Loucy (cell line): ENCODE measurements at regions not wholly inside any gene's neighbourhood (a gene's known extent, or its start where the extent isn't known, plus 50 kb on each side); places are given as distances from the start of the nearest gene placed in this dataset.

Experiments used
- H2AFZ ChIP-seq: fragments of 200-600 bp; sonication (generic); 2 replicates; pipeline ENCODE4 v1.6.0; 2016; ENCODE audit warnings: antibody characterized with exemption, mild to moderate bottlenecking, low read length, moderate library complexity
- H3F3A ChIP-seq: fragments of 200-600 bp; 2 replicates; pipeline ENCODE4 v1.6.0; 2016; ENCODE audit warnings: antibody characterized with exemption, low read depth, mild to moderate bottlenecking
- H3K27me3 ChIP-seq: fragments of 200-600 bp; sonication (generic); 2 replicates; pipeline ENCODE4 v1.6.1; 2014; ENCODE audit warnings: low read length, mild to moderate bottlenecking; ENCODE audit not compliant: insufficient read depth, poor library complexity, severe bottlenecking
- H3K36me3 ChIP-seq: fragments of 200-600 bp; sonication (generic); 2 replicates; pipeline ENCODE4 v1.6.1; 2016; ENCODE audit warnings: low read length; ENCODE audit not compliant: insufficient read depth
- H3K4me1 ChIP-seq: fragments of 200-600 bp; sonication (generic); 2 replicates; pipeline ENCODE4 v1.5.1; 2014; ENCODE audit warnings: low read length, mild to moderate bottlenecking; ENCODE audit not compliant: insufficient read depth, poor library complexity, severe bottlenecking
- H3K4me2 ChIP-seq: fragments of 200-600 bp; sonication (generic); 2 replicates; pipeline ENCODE4 v1.6.0; 2014; ENCODE audit warnings: antibody characterized with exemption, low read length, low read depth, mild to moderate bottlenecking; ENCODE audit not compliant: poor library complexity, severe bottlenecking
- H3K4me3 ChIP-seq: fragments of 200-600 bp; sonication (generic); 2 replicates; pipeline ENCODE4 v1.5.1; 2014; ENCODE audit warnings: low read length, mild to moderate bottlenecking, mixed read lengths; ENCODE audit not compliant: poor library complexity, severe bottlenecking
- H3K79me2 ChIP-seq: fragments of 200-600 bp; sonication (generic); 2 replicates; pipeline ENCODE4 v1.6.1; 2014; ENCODE audit warnings: low read length; ENCODE audit not compliant: insufficient read depth
- H3K9ac ChIP-seq: fragments of 200-600 bp; sonication (generic); 2 replicates; pipeline ENCODE4 v1.6.0; 2014; ENCODE audit warnings: mild to moderate bottlenecking, low read depth, low read length, moderate library complexity; ENCODE audit not compliant: poor library complexity, severe bottlenecking
- H3K9me2 ChIP-seq: fragments of 200-600 bp; sonication (generic); replicated peaks from 2 replicates; pipeline ENCODE4 v1.6.1; 2016; ENCODE audit warnings: low read depth, low read length, mixed read lengths
- H3K9me3 ChIP-seq: fragments of 200-600 bp; sonication (generic); 2 replicates; pipeline ENCODE4 v1.6.1; 2014; ENCODE audit warnings: mild to moderate bottlenecking, antibody characterized with exemption, low read length, low read depth; ENCODE audit not compliant: insufficient read depth
- H4K20me1 ChIP-seq: fragments of 200-600 bp; sonication (generic); 2 replicates; pipeline ENCODE4 v1.6.0; 2014; ENCODE audit warnings: antibody characterized with exemption, low read length, mild to moderate bottlenecking; ENCODE audit not compliant: insufficient read depth, poor library complexity, severe bottlenecking
- EZH2phosphoT487 ChIP-seq: fragments of 200-600 bp; IDR thresholded peaks from 2 replicates; pipeline ENCODE4 v1.6.1; 2018; ENCODE audit warnings: antibody characterized with exemption, mild to moderate bottlenecking, moderate library complexity, borderline replicate concordance
- TF ChIP-seq, protein P1 (sequence below): fragments of 200-600 bp; sonication (generic); conservative IDR thresholded peaks from 2 replicates; pipeline ENCODE4 v1.5.1; 2014; ENCODE audit warnings: mild to moderate bottlenecking, antibody characterized with exemption, low read length

DNA sequence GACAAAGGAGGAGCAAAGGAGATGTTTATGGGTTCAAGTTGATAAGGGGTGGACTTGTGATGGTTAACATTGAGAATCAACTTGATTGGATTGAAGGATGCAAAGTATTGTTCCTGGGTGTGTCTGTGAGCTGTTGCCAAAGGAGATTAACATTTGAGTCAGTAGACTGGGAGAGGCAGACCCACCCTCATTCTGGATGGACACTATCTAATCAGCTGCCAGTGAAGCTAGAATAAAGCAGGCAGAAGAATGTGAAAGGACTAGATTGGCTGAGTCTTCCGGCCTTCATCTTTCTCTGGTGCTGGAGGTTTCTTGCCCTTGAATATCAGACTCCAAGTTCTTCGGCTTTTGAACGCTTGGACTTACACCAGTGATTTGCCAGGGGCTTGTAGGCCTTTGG is 98.7 kb upstream of the DAB1 start:
- no peaks in the 10 kb centered on the region for H3K4me1 ChIP-seq
- no peak overlapping the region for H3K4me3 ChIP-seq
- H3K9me2 ChIP-seq: no peaks in the 10 kb centered on the region
- no peak overlapping the region for H3K4me2 ChIP-seq
- H3K79me2 ChIP-seq: no peaks in the 10 kb centered on the region
- no peaks in the 10 kb centered on the region for H3K36me3 ChIP-seq
- TF ChIP-seq, protein P1, sequence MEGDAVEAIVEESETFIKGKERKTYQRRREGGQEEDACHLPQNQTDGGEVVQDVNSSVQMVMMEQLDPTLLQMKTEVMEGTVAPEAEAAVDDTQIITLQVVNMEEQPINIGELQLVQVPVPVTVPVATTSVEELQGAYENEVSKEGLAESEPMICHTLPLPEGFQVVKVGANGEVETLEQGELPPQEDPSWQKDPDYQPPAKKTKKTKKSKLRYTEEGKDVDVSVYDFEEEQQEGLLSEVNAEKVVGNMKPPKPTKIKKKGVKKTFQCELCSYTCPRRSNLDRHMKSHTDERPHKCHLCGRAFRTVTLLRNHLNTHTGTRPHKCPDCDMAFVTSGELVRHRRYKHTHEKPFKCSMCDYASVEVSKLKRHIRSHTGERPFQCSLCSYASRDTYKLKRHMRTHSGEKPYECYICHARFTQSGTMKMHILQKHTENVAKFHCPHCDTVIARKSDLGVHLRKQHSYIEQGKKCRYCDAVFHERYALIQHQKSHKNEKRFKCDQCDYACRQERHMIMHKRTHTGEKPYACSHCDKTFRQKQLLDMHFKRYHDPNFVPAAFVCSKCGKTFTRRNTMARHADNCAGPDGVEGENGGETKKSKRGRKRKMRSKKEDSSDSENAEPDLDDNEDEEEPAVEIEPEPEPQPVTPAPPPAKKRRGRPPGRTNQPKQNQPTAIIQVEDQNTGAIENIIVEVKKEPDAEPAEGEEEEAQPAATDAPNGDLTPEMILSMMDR: no peak
- no peak for TF ChIP-seq EZH2phosphoT487
- H3K9ac ChIP-seq: no peak overlapping the region
- no peak overlapping the region for H2AFZ ChIP-seq
- no peaks in the 10 kb centered on the region for H3K9me3 ChIP-seq
- no peaks in the 10 kb centered on the region for H4K20me1 ChIP-seq
- no peaks in the 10 kb centered on the region for H3K27me3 ChIP-seq
- no peaks in the 10 kb centered on the region for H3F3A ChIP-seq

DNA sequence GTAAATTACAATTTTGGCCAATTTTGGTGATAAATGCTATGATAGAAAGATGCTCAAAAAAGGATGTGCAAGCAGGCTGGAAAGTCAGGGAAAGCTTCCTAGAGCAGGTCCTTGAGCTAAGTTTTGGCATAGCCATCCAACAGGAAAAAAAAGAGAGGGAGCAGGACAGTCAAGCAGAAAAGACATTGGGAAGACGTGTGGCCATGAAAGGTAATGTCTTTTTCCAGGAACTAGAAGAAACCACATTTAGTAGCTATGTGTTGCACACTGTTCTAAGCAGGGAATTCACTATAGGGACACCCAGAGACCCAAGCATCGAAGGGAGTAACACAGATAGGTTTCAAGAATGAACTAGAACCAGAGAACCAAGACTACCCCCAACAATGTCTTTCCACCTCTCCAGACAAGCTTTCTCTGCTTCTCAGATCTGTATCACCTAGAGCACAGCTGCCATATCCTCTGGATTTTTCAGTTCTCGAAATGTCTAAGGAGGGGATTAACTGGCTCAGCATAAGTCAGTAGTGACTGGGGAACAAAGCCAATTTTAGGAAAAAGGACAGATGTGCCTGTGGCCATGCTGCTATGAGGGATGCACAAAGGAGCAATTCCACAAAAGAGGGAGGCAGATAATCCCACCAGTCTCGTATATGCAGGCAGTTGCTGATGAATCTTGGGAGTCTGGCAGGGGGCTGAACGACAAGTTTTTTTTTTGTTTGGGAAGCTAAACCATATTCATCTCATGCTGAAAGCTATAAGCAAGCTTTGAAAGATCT is 97.1 kb upstream of the DAB1 start:
- no peak overlapping the region for H3K9ac ChIP-seq
- H3K4me3 ChIP-seq: no peak overlapping the region
- no peaks in the 10 kb centered on the region for H3K9me2 ChIP-seq
- H2AFZ ChIP-seq: no peak overlapping the region
- no peaks in the 10 kb centered on the region for H3K79me2 ChIP-seq
- H3K27me3 ChIP-seq: no peaks in the 10 kb centered on the region
- H3F3A ChIP-seq: no peaks in the 10 kb centered on the region
- TF ChIP-seq, protein P1: no peak
- no peak for TF ChIP-seq EZH2phosphoT487
- no peaks in the 10 kb centered on the region for H3K4me1 ChIP-seq
- no peaks in the 10 kb centered on the region for H4K20me1 ChIP-seq
- H3K9me3 ChIP-seq: no peaks in the 10 kb centered on the region
- no peak overlapping the region for H3K4me2 ChIP-seq
- H3K36me3 ChIP-seq: no peaks in the 10 kb centered on the region

- Histone ChIP-seq H3K4me3 (no peak overlapping the region), H3F3A (no peaks in the 10 kb centered on the region), H3K9me3 (no peaks in the 10 kb centered on the region), H3K27me3 (no peaks in the 10 kb centered on the region), H3K9me2 (no peaks in the 10 kb centered on the region), H4K20me1 (no peaks in the 10 kb centered on the region), H3K9ac (no peak overlapping the region), H3K4me2 (no peak overlapping the region), H3K79me2 (no peaks in the 10 kb centered on the region), H3K4me1 (no peaks in the 10 kb centered on the region), H2AFZ (no peak overlapping the region), H3K36me3 (no peaks in the 10 kb centered on the region)
- TF ChIP-seq EZH2phosphoT487: no peak
- TF ChIP-seq, protein P1: no peak
Measured at GRCh38 chr1:57518496-57518895, 94.6 kb upstream of the DAB1 start.
